ENCODE measurements at regions not wholly inside any gene's neighbourhood (a gene's known extent, or its start where the extent isn't known, plus 50 kb on each side); places are given as distances from the start of the nearest gene placed in this dataset.

DNA sequence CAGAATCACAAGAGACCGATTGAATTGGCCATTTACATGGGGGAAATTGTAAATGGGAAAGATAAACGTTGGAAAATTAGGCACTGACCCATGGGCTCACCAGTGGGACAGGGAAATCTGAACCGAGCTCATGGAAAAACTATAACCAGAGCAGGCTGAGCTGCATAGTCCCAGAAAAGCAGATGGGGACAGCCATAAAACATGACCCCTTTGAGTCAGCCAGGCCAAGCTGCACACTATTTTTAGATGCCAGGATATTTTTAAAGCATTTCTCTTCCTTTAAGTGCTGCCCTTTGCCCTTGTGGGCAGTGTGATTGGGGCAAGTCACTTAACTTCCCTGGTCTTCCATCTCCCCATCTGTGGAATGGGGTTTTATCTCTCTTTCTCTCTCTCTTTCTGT is 184.1 kb downstream of the FOXD2 start:
- H2AFZ ChIP-seq: no peak overlapping the region
- no peak for DNase-seq
- H3F3A ChIP-seq (ENCODE audit: insufficient read depth, low read depth): no peaks in the 10 kb centered on the region
- H3K36me3 ChIP-seq (ENCODE audit: low read depth): no peaks in the 10 kb centered on the region
- intact Hi-C loops (cut with micrococcal nuclease; ENCODE audit: unreplicated experiment): no loop called here
- H3K27me3 ChIP-seq (ENCODE audit: insufficient read depth, low read depth): no peaks in the 10 kb centered on the region
- H3K27ac ChIP-seq: no peak overlapping the region
- H3K4me1 ChIP-seq (replicated peaks; ENCODE audit: insufficient read depth): peaks cover 10% of the 10 kb centered on the region
- no peak overlapping the region for H3K4me2 ChIP-seq
- H3K79me2 ChIP-seq (ENCODE audit: low read depth): no peaks in the 10 kb centered on the region
- CTCF ChIA-PET: interaction anchor here (0.6 kb wide), 1 partner anchor 20 kb away, joined by 3 read pairs; no protein-coding TSS in a partner anchor
- H3K4me3 ChIP-seq: no peak overlapping the region
- H3K9me3 ChIP-seq (ENCODE audit: insufficient read depth, low read depth): no peaks in the 10 kb centered on the region
- no peaks in the 10 kb centered on the region for H3K9me2 ChIP-seq (ENCODE audit: insufficient read depth)
- POLR2A ChIA-PET (ENCODE audit: unreplicated experiment): no interaction called here
- H4K20me1 ChIP-seq (ENCODE audit: insufficient read depth): no peaks in the 10 kb centered on the region
- no peak for TF ChIP-seq EZH2 (IDR thresholded peaks at IDR 0.05; ENCODE audit: low read depth)
- TF ChIP-seq, protein P1, sequence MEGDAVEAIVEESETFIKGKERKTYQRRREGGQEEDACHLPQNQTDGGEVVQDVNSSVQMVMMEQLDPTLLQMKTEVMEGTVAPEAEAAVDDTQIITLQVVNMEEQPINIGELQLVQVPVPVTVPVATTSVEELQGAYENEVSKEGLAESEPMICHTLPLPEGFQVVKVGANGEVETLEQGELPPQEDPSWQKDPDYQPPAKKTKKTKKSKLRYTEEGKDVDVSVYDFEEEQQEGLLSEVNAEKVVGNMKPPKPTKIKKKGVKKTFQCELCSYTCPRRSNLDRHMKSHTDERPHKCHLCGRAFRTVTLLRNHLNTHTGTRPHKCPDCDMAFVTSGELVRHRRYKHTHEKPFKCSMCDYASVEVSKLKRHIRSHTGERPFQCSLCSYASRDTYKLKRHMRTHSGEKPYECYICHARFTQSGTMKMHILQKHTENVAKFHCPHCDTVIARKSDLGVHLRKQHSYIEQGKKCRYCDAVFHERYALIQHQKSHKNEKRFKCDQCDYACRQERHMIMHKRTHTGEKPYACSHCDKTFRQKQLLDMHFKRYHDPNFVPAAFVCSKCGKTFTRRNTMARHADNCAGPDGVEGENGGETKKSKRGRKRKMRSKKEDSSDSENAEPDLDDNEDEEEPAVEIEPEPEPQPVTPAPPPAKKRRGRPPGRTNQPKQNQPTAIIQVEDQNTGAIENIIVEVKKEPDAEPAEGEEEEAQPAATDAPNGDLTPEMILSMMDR (conservative IDR thresholded peaks at IDR 0.05): no peak
- no TSS peak for BruUV-seq (replicated peaks)

DNA sequence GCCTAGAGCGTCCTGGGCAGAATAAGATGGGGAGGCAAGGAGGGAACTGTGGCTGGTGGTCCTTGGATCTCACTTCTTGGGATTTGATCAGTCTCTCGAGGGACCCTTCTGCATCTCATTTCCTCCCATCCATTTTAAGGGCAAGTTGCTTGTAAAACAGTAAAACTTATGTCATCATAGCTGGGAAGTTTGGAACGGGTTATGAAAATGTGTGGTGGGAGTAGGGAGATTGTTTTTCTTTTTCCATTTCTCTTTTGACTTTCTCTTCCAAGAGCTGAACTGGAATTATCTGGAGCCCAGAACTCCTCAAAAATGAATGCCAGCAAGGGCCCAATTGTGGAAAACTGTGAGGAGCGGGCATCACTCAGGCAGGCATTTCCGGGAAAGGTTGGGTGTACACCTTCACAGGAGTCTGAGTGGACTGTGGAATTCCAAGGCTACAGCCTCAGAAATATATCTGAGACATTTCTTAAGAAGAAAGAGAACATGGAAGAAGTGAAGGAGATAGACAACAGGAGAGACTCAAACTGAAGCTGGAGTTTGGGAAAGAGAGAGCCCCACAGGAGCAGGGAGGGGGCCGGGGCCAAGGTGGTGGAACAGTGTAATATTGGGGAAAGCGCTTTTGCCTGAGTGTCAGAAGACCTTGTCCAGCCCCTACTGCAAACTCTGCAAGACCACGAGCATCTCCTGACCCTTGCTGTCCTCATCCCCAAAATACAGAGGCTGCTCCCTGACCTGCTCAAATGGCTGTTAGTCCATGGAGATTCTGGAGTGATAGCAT is 185.1 kb downstream of the FOXD2 start:
- H3K27ac ChIP-seq: no peak overlapping the region
- no TSS peak for BruUV-seq (replicated peaks)
- no peak for TF ChIP-seq EZH2 (IDR thresholded peaks at IDR 0.05; ENCODE audit: low read depth)
- TF ChIP-seq, protein P1 (conservative IDR thresholded peaks at IDR 0.05): no peak
- H2AFZ ChIP-seq: no peak overlapping the region
- no peaks in the 10 kb centered on the region for H4K20me1 ChIP-seq (ENCODE audit: insufficient read depth)
- intact Hi-C loops (cut with micrococcal nuclease; ENCODE audit: unreplicated experiment): no loop called here
- H3F3A ChIP-seq (ENCODE audit: insufficient read depth, low read depth): no peaks in the 10 kb centered on the region
- H3K36me3 ChIP-seq (ENCODE audit: low read depth): no peaks in the 10 kb centered on the region
- peaks cover 10% of the 10 kb centered on the region for H3K4me1 ChIP-seq (replicated peaks; ENCODE audit: insufficient read depth)
- DNase-seq: no peak
- H3K27me3 ChIP-seq (ENCODE audit: insufficient read depth, low read depth): no peaks in the 10 kb centered on the region
- no peak overlapping the region for H3K4me3 ChIP-seq
- H3K79me2 ChIP-seq (ENCODE audit: low read depth): no peaks in the 10 kb centered on the region
- ChIA-PET POLR2A (ENCODE audit: unreplicated experiment) (no interaction called here), CTCF (no interaction called here)
- H3K9me2 ChIP-seq (ENCODE audit: insufficient read depth): no peaks in the 10 kb centered on the region
- no peaks in the 10 kb centered on the region for H3K9me3 ChIP-seq (ENCODE audit: insufficient read depth, low read depth)
- no peak overlapping the region for H3K4me2 ChIP-seq

DNA sequence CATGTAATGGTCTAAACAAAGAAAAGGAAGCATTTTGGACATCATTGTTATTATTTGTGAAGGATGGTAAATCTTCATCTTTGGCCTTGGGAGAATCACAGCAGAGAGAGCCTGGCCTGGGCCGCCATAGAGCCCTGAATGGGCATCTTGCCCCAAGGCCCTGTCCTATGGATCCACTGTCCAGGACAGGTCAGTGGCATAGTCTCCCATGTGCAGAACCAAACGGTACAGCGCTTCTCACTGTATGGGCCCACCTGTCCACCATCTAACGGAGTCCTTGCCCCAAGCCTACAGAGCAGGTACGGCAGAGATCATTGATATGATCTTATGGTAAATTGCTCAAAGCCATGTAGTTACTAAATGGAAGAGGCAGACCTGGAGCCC is 185.7 kb downstream of the FOXD2 start:
- Histone ChIP-seq H3K9me3 (ENCODE audit: insufficient read depth, low read depth) (no peaks in the 10 kb centered on the region), H4K20me1 (ENCODE audit: insufficient read depth) (no peaks in the 10 kb centered on the region), H3K9me2 (ENCODE audit: insufficient read depth) (no peaks in the 10 kb centered on the region), H3K4me2 (no peak overlapping the region), H3K36me3 (ENCODE audit: low read depth) (no peaks in the 10 kb centered on the region), H3F3A (ENCODE audit: insufficient read depth, low read depth) (no peaks in the 10 kb centered on the region), H3K27me3 (ENCODE audit: insufficient read depth, low read depth) (no peaks in the 10 kb centered on the region), H2AFZ (no peak overlapping the region), H3K27ac (no peak overlapping the region), H3K4me3 (no peak overlapping the region), H3K79me2 (ENCODE audit: low read depth) (no peaks in the 10 kb centered on the region), H3K4me1 (replicated peaks; ENCODE audit: insufficient read depth) (peaks cover 9% of the 10 kb centered on the region)
- intact Hi-C loops (cut with micrococcal nuclease; ENCODE audit: unreplicated experiment): no loop called here
- no peak for DNase-seq
- ChIA-PET CTCF (no interaction called here), POLR2A (ENCODE audit: unreplicated experiment) (no interaction called here)
- BruUV-seq (replicated peaks): no TSS peak
- TF ChIP-seq, protein P1 (conservative IDR thresholded peaks at IDR 0.05): no peak
- no peak for TF ChIP-seq EZH2 (IDR thresholded peaks at IDR 0.05; ENCODE audit: low read depth)
